Common myeloid progenitor, CD34-positive (primary cell): ENCODE measurements at regions not wholly inside any gene's neighbourhood (a gene's known extent, or its start where the extent isn't known, plus 50 kb on each side); places are given as distances from the start of the nearest gene placed in this dataset.

Experiments used
- CTCF ChIA-PET: fragments of 350-600 bp; sonication (Branson Sonifier 250); formaldehyde crosslinking; loops from one replicate; lab custom pipeline; 2021; ENCODE audit warnings: antibody characterized with exemption; lab: Charles Lee
- POLR2A ChIA-PET: fragments of 350-600 bp; sonication (Branson Sonifier 250); formaldehyde crosslinking; loops from one replicate; lab custom pipeline; 2021; ENCODE audit warnings: antibody characterized with exemption; lab: Charles Lee
- DNase-seq, 3 donors: peaks; one replicate each; pipeline versions ENCODE4 v3.0.0 to v3.0.0-alpha.2; 2013
- H3K27ac ChIP-seq, 2 experiments: 1 replicate in 1 of 2; 2 replicates in 1 of 2; pipeline ENCODE4 v1.7.0; 2013; ENCODE audit warnings: inconsistent platforms in 2 of 2, low read length in 2 of 2, mild to moderate bottlenecking in 2 of 2, low read depth in 1 of 2, moderate library complexity in 1 of 2; ENCODE audit not compliant: severe bottlenecking in 2 of 2, insufficient read depth in 1 of 2, poor library complexity in 1 of 2
- H3K27me3 ChIP-seq, 5 experiments: replicated peaks in 2 of 5; 1 replicate in 3 of 5; 2 replicates in 2 of 5; pipeline versions ENCODE4 v1.6.1 to v1.7.0; 2013; ENCODE audit warnings: low read length in 4 of 5, mild to moderate bottlenecking in 2 of 5, moderate library complexity in 2 of 5, inconsistent platforms in 1 of 5; ENCODE audit not compliant: insufficient read depth in 5 of 5, control insufficient read depth in 4 of 5
- H3K36me3 ChIP-seq, 4 experiments: 1 replicate in 2 of 4; 2 replicates in 2 of 4; pipeline versions ENCODE4 v1.6.1 to v1.7.0; 2013; ENCODE audit warnings: low read length in 3 of 4, control low read depth in 1 of 4, mild to moderate bottlenecking in 1 of 4; ENCODE audit not compliant: control insufficient read depth in 4 of 4, insufficient read depth in 4 of 4
- H3K4me1 ChIP-seq, 4 experiments: 1 replicate in 3 of 4; 2 replicates in 1 of 4; pipeline versions ENCODE4 v1.6.1 to v1.7.1; 2013; ENCODE audit warnings: low read length in 3 of 4, mild to moderate bottlenecking in 3 of 4, control low read depth in 1 of 4, inconsistent platforms in 1 of 4, moderate library complexity in 1 of 4; ENCODE audit not compliant: control insufficient read depth in 4 of 4, insufficient read depth in 4 of 4; ENCODE audit errors: control extremely low read depth in 1 of 4
- H3K4me3 ChIP-seq, 7 experiments: 1 replicate in 4 of 7; 2 replicates in 3 of 7; pipeline versions ENCODE4 v1.5.1 to v1.7.0; 2013; ENCODE audit warnings: mild to moderate bottlenecking in 7 of 7, low read length in 6 of 7, moderate library complexity in 6 of 7, inconsistent platforms in 2 of 7, low read depth in 2 of 7, control low read depth in 1 of 7; ENCODE audit not compliant: insufficient read depth in 4 of 7, control insufficient read depth in 1 of 7; ENCODE audit errors: extremely low read depth in 1 of 7
- H3K9me3 ChIP-seq, 5 experiments: 1 replicate in 4 of 5; 2 replicates in 1 of 5; pipeline versions ENCODE4 v1.6.1 to v1.7.1; 2013; ENCODE audit warnings: low read length in 4 of 5, mild to moderate bottlenecking in 2 of 5, inconsistent platforms in 1 of 5, low read depth in 1 of 5, moderate library complexity in 1 of 5; ENCODE audit not compliant: control insufficient read depth in 4 of 5, insufficient read depth in 2 of 5; ENCODE audit errors: control extremely low read depth in 1 of 5
- WGBS: methylation state at CpG from one replicate; pipeline ENCODE4 v1.1.5; 2013; ENCODE audit not compliant: insufficient coverage; 5-methylcytosine and 5-hydroxymethylcytosine counted together

- WGBS, result 100% methylated on average over 2 of the region's 3 CpGs
- Histone ChIP-seq H3K4me3 (no peak overlapping the region), H3K27me3 (no peaks in the 10 kb centered on the region), H3K27ac (no peak overlapping the region), H3K36me3 (no peaks in the 10 kb centered on the region), H3K4me1 (no peaks in the 10 kb centered on the region), H3K9me3 (no peaks in the 10 kb centered on the region)
- DNase-seq, result no peak
- CTCF ChIA-PET, result no interaction called here
- POLR2A ChIA-PET, result no interaction called here
Observed at GRCh38 chr11:43223026-43223425, 88.8 kb upstream of the API5 start.

- H3K9me3 ChIP-seq, result peaks cover 0 to 1% (median 0%) of the 10 kb centered on the region in 5 experiments
- CTCF ChIA-PET, result no interaction called here
- no CpG with 5 or more reads among the region's 3 CpGs for WGBS
- H3K27me3 ChIP-seq, result peaks cover 0 to 2% (median 0%) of the 10 kb centered on the region in 5 experiments
- POLR2A ChIA-PET, result no interaction called here
- H3K4me3 ChIP-seq, result no peak overlapping the region
- no peaks in the 10 kb centered on the region for H3K4me1 ChIP-seq
- H3K36me3 ChIP-seq, result no peaks in the 10 kb centered on the region
- H3K27ac ChIP-seq, result no peak overlapping the region
- no peak for DNase-seq
Observed at GRCh38 chr11:43234881-43235280, 76.9 kb upstream of the API5 start.

GRCh38 chr11:43238341-43238740 lies 73.5 kb upstream of the API5 start:
- ChIA-PET POLR2A (no interaction called here), CTCF (no interaction called here)
- Histone ChIP-seq H3K36me3 (no peaks in the 10 kb centered on the region), H3K9me3 (peaks cover 0 to 1% (median 0%) of the 10 kb centered on the region in 5 experiments), H3K4me3 (no peak overlapping the region), H3K27me3 (peaks cover 0 to 2% (median 0%) of the 10 kb centered on the region in 5 experiments), H3K4me1 (no peaks in the 10 kb centered on the region), H3K27ac (no peak overlapping the region)
- DNase-seq, result no peak
- WGBS, result no CpG with 5 or more reads among the region's 3 CpGs

GRCh38 chr11:43239791-43240190 lies 72.0 kb upstream of the API5 start:
- WGBS, result no CpG with 5 or more reads among the region's 3 CpGs
- H3K9me3 ChIP-seq, result peaks cover 0 to 1% (median 0%) of the 10 kb centered on the region in 5 experiments
- no peak for DNase-seq
- no peaks in the 10 kb centered on the region for H3K4me1 ChIP-seq
- ChIA-PET CTCF (no interaction called here), POLR2A (no interaction called here)
- no peak overlapping the region for H3K27ac ChIP-seq
- no peak overlapping the region for H3K4me3 ChIP-seq
- H3K27me3 ChIP-seq, result peaks cover 0 to 1% (median 0%) of the 10 kb centered on the region in 5 experiments
- no peaks in the 10 kb centered on the region for H3K36me3 ChIP-seq

GRCh38 chr11:43242401-43242800 lies 69.4 kb upstream of the API5 start:
- ChIA-PET CTCF (no interaction called here), POLR2A (no interaction called here)
- DNase-seq, result no peak
- WGBS, result no CpG with 5 or more reads among the region's 1 CpG
- H3K36me3 ChIP-seq, result no peaks in the 10 kb centered on the region
- peaks cover 0 to under 1% (median 0%) of the 10 kb centered on the region in 5 experiments for H3K9me3 ChIP-seq
- H3K4me1 ChIP-seq, result no peaks in the 10 kb centered on the region
- H3K4me3 ChIP-seq, result no peak overlapping the region
- no peak overlapping the region for H3K27ac ChIP-seq
- H3K27me3 ChIP-seq, result peaks cover 0 to 2% (median 0%) of the 10 kb centered on the region in 5 experiments

DNA sequence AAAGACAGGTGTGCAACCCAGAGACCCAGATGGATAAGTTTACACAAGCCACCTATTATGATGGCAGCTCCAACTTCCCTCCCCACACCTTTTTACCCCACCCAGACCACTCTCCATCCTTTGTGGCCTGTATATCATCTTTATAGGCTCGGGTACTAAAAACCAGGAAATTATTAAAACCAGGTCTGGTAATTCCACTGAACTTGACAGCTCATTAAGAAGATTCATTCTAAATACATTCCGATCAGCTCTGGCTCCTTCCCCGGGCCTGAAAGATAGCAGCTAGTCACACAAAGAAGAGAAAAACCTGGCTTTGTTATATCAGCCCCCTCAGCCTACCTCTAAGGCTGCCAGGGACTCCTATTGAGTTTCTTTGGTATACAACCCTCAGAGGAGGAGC lies 67.9 kb upstream of the API5 start:
- CTCF ChIA-PET, result no interaction called here
- H3K27me3 ChIP-seq, result peaks cover 0 to 2% (median 0%) of the 10 kb centered on the region in 5 experiments
- WGBS, result 32% methylated on average over 3 of the region's 3 CpGs
- no peaks in the 10 kb centered on the region for H3K4me1 ChIP-seq
- H3K4me3 ChIP-seq, result no peak overlapping the region
- no peaks in the 10 kb centered on the region for H3K36me3 ChIP-seq
- no peaks in the 10 kb centered on the region for H3K9me3 ChIP-seq
- H3K27ac ChIP-seq, result no peak overlapping the region
- POLR2A ChIA-PET, result no interaction called here
- DNase-seq, result no peak

DNA sequence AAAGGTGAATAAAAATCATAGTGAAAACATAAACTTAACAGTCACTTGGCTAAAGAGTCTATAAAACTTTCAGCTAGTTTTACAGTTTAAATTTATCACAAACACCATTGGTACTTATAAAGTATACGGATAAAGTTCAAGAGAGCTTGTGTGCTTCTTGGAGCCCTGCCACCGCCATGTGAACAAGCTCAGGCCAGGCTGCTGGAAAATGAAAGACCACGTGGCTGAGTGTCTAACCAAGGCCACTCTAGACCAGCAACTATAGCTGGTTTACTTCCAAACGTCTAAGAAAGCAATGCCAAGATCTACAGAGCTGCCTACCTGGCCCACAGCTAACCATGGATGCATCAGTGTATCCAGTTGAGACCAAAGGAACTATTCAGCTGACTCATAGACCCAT lies 66.3 kb upstream of the API5 start:
- CTCF ChIA-PET, result no interaction called here
- Histone ChIP-seq H3K36me3 (no peaks in the 10 kb centered on the region), H3K9me3 (no peaks in the 10 kb centered on the region), H3K4me3 (no peak overlapping the region), H3K4me1 (no peaks in the 10 kb centered on the region), H3K27ac (no peak overlapping the region), H3K27me3 (peaks cover 0 to 2% (median 0%) of the 10 kb centered on the region in 5 experiments)
- WGBS, result 78% methylated on average over 4 of the region's 4 CpGs
- POLR2A ChIA-PET, result no interaction called here
- DNase-seq, result no peak
